ENCODE measurements at regions not wholly inside any gene's neighbourhood (a gene's known extent, or its start where the extent isn't known, plus 50 kb on each side); places are given as distances from the start of the nearest gene placed in this dataset.
"Not testable (repeated sequence)": the region's sequence is repeated elsewhere in the genome, so short reads cannot be mapped to it uniquely, and the experiment has no call there.

DNA sequence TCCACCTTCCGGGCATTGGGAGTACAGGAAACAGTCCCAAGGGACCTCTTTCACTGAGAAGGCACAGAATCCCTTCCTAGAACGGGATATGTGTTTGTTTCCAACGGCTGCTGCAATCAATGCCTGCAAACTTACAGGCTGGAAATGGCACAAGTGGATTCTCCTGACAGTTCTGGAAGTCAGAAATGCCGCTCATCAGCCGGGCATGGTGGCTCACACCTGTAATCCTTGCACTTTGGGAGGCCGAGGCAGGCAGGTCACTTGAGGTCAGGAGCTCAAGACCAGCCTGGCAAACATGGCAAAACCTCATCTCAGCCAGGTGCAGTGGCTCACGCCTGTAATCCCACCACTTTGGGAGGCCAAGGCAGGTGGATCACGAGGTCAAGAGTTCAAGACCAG lies 97.0 kb upstream of the FGF3 start:
- TF ChIP-seq EP300 (IDR thresholded peaks at IDR 0.05; ENCODE audit: borderline replicate concordance in 1 of 2, low read depth in 2 of 2, low read length in 2 of 2); NRF1 (IDR thresholded peaks at IDR 0.05; ENCODE audit: low read depth, low read length); GABPA (IDR thresholded peaks at IDR 0.05; ENCODE audit: borderline replicate concordance, insufficient read depth, low read length): not testable (repeated sequence)
- TF ChIP-seq, protein P1, sequence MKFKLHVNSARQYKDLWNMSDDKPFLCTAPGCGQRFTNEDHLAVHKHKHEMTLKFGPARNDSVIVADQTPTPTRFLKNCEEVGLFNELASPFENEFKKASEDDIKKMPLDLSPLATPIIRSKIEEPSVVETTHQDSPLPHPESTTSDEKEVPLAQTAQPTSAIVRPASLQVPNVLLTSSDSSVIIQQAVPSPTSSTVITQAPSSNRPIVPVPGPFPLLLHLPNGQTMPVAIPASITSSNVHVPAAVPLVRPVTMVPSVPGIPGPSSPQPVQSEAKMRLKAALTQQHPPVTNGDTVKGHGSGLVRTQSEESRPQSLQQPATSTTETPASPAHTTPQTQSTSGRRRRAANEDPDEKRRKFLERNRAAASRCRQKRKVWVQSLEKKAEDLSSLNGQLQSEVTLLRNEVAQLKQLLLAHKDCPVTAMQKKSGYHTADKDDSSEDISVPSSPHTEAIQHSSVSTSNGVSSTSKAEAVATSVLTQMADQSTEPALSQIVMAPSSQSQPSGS (IDR thresholded peaks at IDR 0.05; ENCODE audit: low read length): not testable (repeated sequence)
